ENCODE measurements at regions not wholly inside any gene's neighbourhood (a gene's known extent, or its start where the extent isn't known, plus 50 kb on each side); places are given as distances from the start of the nearest gene placed in this dataset.

DNA sequence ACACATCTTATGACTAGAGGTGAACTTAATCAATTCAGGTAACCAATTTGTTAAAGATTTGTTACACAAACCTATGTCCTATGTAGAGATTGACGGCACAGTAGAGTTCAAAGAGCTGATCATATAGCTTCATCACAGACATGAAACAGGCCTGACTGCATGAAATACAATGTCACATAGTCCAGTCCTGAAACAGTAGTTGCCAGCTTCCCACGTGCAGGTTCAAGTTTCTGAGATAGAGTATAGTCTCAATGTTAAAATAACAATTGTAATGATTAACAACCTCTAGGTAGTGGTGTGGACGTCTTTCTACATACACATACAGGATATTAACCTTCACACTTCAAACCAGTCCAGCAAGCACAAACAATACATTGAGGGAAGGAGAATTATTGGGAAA lies 640.7 kb upstream of the SOX9 start:
- Histone ChIP-seq H3K36me3 (ENCODE audit: control insufficient read depth, insufficient read depth, low read length) (no peaks in the 10 kb centered on the region), H3K27me3 (ENCODE audit: control insufficient read depth, insufficient read depth, low read length) (no peaks in the 10 kb centered on the region), H3K4me3 (ENCODE audit: low read depth, low read length) (no peak overlapping the region)
- DNase-seq (ENCODE audit: low read depth) = no peak
- TF ChIP-seq, protein P1, sequence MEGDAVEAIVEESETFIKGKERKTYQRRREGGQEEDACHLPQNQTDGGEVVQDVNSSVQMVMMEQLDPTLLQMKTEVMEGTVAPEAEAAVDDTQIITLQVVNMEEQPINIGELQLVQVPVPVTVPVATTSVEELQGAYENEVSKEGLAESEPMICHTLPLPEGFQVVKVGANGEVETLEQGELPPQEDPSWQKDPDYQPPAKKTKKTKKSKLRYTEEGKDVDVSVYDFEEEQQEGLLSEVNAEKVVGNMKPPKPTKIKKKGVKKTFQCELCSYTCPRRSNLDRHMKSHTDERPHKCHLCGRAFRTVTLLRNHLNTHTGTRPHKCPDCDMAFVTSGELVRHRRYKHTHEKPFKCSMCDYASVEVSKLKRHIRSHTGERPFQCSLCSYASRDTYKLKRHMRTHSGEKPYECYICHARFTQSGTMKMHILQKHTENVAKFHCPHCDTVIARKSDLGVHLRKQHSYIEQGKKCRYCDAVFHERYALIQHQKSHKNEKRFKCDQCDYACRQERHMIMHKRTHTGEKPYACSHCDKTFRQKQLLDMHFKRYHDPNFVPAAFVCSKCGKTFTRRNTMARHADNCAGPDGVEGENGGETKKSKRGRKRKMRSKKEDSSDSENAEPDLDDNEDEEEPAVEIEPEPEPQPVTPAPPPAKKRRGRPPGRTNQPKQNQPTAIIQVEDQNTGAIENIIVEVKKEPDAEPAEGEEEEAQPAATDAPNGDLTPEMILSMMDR (IDR thresholded peaks at IDR 0.05; ENCODE audit: insufficient read depth, low read length, poor library complexity, severe bottlenecking) = no peak

DNA sequence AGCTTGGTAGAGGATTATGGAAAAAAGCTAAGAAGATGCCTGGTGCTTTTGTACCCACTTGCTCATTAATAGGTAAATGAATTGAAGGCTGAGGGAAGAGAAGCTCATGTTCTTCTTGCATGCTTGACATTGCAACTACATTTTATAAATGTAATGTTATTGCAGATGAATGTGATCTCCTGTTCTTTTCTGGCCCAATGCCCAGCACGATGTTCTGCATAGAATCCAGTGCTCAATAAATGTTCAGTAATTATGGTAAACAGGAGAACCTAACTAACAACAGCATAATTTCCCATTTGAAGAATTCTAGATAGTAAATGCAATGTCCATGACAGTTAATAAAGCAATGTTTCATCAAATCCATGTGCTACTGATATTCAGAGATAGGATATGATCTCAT lies 638.2 kb upstream of the SOX9 start:
- Histone ChIP-seq H3K36me3 (ENCODE audit: control insufficient read depth, insufficient read depth, low read length) (no peaks in the 10 kb centered on the region), H3K27me3 (ENCODE audit: control insufficient read depth, insufficient read depth, low read length) (no peaks in the 10 kb centered on the region), H3K4me3 (ENCODE audit: low read depth, low read length) (no peak overlapping the region)
- DNase-seq (ENCODE audit: low read depth) = no peak
- TF ChIP-seq, protein P1 (IDR thresholded peaks at IDR 0.05; ENCODE audit: insufficient read depth, low read length, poor library complexity, severe bottlenecking) = no peak

DNA sequence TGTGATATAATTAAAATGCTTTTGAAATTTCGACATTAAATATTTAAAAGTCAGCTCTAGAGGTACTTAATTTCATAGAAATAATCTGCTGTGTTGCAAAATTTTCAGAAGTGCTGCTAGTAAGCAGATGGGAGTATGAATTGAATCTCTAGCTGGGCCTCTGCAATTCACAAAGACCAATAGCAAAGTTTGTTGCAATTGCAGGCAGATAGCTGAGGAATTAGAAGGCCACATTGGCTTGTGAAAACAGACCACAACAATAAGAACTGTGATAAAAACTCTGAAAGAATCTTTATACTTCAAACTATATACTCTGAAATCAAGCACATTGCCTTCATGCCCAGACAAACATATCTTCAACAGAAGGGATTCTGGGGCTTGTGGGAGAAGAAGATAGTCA lies 636.3 kb upstream of the SOX9 start:
- Histone ChIP-seq H3K27me3 (ENCODE audit: control insufficient read depth, insufficient read depth, low read length) (no peaks in the 10 kb centered on the region), H3K36me3 (ENCODE audit: control insufficient read depth, insufficient read depth, low read length) (no peaks in the 10 kb centered on the region), H3K4me3 (ENCODE audit: low read depth, low read length) (no peak overlapping the region)
- TF ChIP-seq, protein P1 (IDR thresholded peaks at IDR 0.05; ENCODE audit: insufficient read depth, low read length, poor library complexity, severe bottlenecking) = no peak
- no peak for DNase-seq (ENCODE audit: low read depth)

DNA sequence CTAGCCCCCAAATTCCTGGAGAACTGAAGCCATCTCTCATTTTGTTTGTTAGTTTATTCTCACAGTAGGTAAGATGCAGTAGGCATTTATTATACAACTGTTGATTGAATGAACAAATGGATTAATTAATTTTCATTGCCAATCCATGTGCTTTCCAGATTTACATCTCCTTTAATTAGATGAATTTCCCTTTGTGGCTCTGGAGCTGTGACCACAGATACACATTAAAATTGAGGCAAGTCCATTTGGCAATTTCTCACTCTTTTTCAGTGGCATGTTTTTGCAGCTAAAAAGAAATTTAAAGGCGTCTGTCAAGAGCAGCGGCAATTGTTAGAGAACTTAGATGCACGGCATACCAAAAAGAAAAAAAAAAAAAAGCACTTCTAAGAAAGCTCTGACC lies 635.4 kb upstream of the SOX9 start:
- no peak overlapping the region for H3K4me3 ChIP-seq (ENCODE audit: low read depth, low read length)
- TF ChIP-seq, protein P1 (IDR thresholded peaks at IDR 0.05; ENCODE audit: insufficient read depth, low read length, poor library complexity, severe bottlenecking) = no peak
- no peaks in the 10 kb centered on the region for H3K27me3 ChIP-seq (ENCODE audit: control insufficient read depth, insufficient read depth, low read length)
- DNase-seq (ENCODE audit: low read depth) = no peak
- no peaks in the 10 kb centered on the region for H3K36me3 ChIP-seq (ENCODE audit: control insufficient read depth, insufficient read depth, low read length)

DNA sequence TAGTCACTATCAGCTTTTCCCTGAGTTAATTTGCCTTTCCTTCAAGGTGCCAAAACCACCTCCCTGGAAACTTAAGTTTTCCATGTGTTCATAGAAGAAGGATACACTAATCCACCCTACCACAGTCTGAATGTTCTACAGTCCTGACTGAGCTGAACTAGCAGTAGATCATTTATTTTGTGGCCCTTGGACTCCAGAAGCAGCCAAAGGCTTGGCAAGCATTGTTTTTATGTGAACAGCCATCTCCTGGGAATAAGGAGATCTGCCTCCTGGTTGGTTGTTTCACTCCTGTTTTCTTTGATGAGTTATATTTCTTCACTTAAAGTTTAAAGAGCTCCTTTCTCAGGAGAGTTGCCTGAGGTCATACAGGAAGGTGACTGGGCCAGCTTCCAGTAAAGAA lies 634.6 kb upstream of the SOX9 start:
- no peak for DNase-seq (ENCODE audit: low read depth)
- TF ChIP-seq, protein P1 (IDR thresholded peaks at IDR 0.05; ENCODE audit: insufficient read depth, low read length, poor library complexity, severe bottlenecking) = no peak
- H3K36me3 ChIP-seq (ENCODE audit: control insufficient read depth, insufficient read depth, low read length) = no peaks in the 10 kb centered on the region
- H3K27me3 ChIP-seq (ENCODE audit: control insufficient read depth, insufficient read depth, low read length) = no peaks in the 10 kb centered on the region
- no peak overlapping the region for H3K4me3 ChIP-seq (ENCODE audit: low read depth, low read length)

DNA sequence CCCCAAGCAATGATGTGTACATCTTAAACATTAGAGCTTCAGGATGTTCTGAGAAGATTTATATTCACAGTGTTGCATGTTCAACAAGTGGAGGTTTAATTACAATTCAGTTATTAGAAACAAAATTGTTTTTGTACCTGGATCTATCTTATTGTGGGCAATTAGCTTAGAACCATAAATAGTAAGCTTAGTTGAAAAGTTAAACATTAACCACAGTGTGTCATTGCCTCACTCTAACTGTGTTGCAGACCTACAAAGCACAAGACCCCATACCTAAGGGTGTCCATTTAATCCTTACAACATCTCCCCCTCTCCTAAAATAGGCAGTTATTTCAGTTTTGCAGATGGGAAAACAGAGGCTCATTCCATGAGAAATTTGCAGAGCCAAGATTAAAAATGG lies 632.0 kb upstream of the SOX9 start:
- Histone ChIP-seq H3K36me3 (ENCODE audit: control insufficient read depth, insufficient read depth, low read length) (no peaks in the 10 kb centered on the region), H3K27me3 (ENCODE audit: control insufficient read depth, insufficient read depth, low read length) (no peaks in the 10 kb centered on the region), H3K4me3 (ENCODE audit: low read depth, low read length) (no peak overlapping the region)
- DNase-seq (ENCODE audit: low read depth) = no peak
- TF ChIP-seq, protein P1 (IDR thresholded peaks at IDR 0.05; ENCODE audit: insufficient read depth, low read length, poor library complexity, severe bottlenecking) = no peak
